ENCODE measurements at regions not wholly inside any gene's neighbourhood (a gene's known extent, or its start where the extent isn't known, plus 50 kb on each side); places are given as distances from the start of the nearest gene placed in this dataset.
A peak's percentile ranks its signal among the peaks of the same experiment; 100 is the strongest.

DNA sequence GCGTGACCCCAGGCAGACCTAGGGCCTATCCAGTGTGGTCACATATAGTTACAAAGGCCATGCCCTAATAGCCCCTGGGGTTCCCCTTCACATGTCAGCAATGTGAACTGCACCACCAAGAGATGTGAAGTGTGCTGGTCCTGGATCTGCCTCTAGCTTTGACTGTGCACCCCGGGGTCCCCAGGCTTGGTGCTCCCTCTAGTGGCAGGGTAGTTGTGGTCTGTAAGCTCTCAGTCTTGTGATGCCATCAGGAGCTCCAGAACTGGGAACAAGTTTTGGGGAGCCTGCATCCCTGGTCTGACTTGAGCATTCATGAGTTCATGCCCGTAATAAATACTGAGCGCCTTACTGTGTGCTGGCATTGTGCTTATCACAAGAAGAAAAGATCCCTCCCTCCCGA is 143.4 kb downstream of the DHX35 start:
- TF ChIP-seq, protein P1, sequence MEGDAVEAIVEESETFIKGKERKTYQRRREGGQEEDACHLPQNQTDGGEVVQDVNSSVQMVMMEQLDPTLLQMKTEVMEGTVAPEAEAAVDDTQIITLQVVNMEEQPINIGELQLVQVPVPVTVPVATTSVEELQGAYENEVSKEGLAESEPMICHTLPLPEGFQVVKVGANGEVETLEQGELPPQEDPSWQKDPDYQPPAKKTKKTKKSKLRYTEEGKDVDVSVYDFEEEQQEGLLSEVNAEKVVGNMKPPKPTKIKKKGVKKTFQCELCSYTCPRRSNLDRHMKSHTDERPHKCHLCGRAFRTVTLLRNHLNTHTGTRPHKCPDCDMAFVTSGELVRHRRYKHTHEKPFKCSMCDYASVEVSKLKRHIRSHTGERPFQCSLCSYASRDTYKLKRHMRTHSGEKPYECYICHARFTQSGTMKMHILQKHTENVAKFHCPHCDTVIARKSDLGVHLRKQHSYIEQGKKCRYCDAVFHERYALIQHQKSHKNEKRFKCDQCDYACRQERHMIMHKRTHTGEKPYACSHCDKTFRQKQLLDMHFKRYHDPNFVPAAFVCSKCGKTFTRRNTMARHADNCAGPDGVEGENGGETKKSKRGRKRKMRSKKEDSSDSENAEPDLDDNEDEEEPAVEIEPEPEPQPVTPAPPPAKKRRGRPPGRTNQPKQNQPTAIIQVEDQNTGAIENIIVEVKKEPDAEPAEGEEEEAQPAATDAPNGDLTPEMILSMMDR (IDR thresholded peaks at IDR 0.05; ENCODE audit: extremely low read depth, missing control alignments), result peak; percentile 4
- DNase-seq (ENCODE audit: low spot score), result no peak

DNA sequence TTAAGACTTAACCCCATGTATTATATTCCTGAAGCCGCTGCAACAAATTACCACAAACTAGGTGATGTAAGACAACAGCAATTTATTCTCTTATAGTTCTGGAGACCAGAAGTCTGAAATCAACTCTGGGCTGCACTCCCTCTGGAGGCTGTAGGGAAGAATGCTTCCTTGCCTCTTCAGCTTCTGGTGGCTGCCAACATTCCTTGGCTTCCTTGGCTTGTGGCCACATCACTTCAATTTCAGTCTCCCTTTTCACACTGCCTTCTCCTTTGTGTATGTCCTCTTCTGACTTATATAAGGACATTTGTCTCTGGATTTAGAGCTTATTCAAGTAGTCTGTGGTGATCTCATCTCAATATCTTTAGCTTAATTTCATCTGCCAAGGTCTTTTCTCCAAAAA is 141.6 kb downstream of the DHX35 start:
- TF ChIP-seq, protein P1 (IDR thresholded peaks at IDR 0.05; ENCODE audit: extremely low read depth, missing control alignments), result no peak
- no peak for DNase-seq (ENCODE audit: low spot score)

DNA sequence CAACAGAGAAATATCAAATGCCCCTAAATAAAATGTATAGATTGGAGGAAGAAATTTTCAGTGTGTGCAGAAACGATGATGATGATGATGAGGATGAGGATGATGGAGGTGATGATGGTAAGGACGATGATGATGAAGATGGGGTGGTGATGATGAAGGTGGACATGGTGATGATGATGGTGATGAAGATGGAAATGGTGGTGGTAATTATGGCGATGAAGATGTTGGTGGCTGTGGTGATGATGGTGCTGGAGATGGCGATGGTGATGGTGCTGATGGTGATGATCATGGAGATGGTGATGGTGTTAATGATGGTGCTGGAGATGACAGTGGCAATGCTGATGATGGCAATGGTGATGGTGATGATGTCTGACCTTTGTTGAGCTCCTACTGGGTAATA is 141.2 kb downstream of the DHX35 start:
- TF ChIP-seq, protein P1 (IDR thresholded peaks at IDR 0.05; ENCODE audit: extremely low read depth, missing control alignments), result no peak
- DNase-seq (ENCODE audit: low spot score), result no peak

DNA sequence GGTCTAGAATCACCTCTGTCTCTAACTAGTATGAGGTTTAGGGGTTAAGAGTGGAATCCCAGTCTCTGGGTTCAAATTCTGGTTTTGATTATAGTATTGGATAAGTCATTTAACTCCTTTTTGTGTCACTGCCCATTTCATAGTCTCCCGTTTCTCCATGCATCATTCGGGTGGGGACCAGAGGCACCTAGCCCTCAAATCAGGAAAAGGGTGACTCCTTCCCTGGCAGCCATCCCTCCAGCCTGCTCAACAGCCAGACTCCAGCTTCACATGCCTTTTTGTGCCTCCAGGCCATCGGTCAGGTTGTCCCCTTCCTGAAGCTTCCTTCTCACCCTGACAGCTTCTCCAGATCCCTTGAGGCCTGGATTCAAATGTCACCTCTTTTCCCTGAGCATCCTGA is 139.8 kb downstream of the DHX35 start:
- TF ChIP-seq, protein P1 (IDR thresholded peaks at IDR 0.05; ENCODE audit: extremely low read depth, missing control alignments), result no peak
- DNase-seq (ENCODE audit: low spot score), result no peak

DNA sequence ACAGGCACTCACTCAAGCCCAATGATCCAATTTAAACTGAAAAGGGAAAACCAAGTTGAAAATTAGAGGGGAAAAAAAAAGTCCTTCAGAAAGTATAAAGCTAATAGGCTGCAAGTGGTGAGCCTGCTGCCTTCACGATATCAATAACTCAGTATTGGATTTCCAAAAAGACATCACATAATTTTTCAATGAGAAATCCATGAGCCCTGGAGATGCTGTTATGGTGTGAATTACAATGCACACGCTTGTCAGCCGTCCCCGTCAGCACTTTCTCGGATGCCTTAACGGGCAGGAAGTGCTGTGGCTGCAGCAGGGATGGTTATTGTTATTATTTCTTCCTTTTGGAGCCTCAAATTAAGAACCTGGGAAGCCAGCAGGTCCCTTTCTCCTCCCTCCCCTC is 138.5 kb downstream of the DHX35 start:
- TF ChIP-seq, protein P1 (IDR thresholded peaks at IDR 0.05; ENCODE audit: extremely low read depth, missing control alignments), result no peak
- DNase-seq (ENCODE audit: low spot score), result no peak

DNA sequence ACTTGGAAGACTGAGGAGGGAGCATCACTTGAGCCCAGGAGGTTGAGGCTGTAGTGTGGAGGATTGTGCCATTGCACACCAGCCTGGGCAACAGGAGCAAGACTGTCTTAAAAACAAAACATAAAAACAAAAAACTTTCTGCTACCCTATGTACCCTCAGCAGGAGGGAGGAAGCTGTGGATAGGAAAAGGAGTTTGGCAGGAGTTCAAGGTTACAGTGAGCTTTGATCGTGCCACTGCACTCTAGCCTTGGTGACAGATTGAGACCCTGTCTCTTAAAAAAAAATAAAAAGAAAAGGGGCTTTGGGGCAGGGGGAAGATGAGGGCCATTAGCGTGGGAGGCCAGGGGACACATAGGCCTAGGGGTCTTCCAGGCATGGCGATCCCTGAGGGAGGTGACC is 135.7 kb downstream of the DHX35 start:
- DNase-seq (ENCODE audit: low spot score), result no peak

DNA sequence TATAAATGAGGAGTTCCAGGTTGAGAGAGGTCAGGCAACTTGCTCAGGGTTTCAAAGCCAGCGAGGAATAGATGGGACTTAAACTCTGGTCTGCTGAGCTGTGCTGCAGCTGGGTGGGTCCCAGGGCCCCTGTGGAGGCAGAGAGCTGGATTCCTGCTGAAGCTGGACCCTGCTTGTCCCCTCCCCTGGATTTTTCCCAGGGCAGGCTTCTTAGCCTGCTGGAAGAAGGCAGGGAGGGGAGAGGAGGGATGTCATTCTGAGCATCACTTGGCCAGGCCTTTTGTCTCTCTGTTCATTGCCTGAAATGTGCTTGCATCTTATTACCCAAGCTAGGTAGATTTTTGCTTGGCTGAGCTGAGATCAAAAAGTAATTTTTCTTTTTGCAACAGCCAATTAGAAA is 133.7 kb downstream of the DHX35 start:
- TF ChIP-seq, protein P1 (IDR thresholded peaks at IDR 0.05; ENCODE audit: extremely low read depth, missing control alignments), result no peak
- DNase-seq (ENCODE audit: low spot score), result no peak

More for the DNA sequence above, 135.7 kb downstream of the DHX35 start:
- TF ChIP-seq, protein P1 (IDR thresholded peaks at IDR 0.05; ENCODE audit: extremely low read depth, missing control alignments), result no peak
